GM12878 (cell line): ENCODE measurements at regions not wholly inside any gene's neighbourhood (a gene's known extent, or its start where the extent isn't known, plus 50 kb on each side); places are given as distances from the start of the nearest gene placed in this dataset.

ENCODE experiments used
- ATAC-seq: fragments of 200-7000 bp; cut with Tn5 transposase; 3 replicates; pipeline ENCODE4 v1.9.1; 2020; ENCODE audit warnings: mild to moderate bottlenecking, moderate library complexity
- BruUV-seq: library from RNA; stranded (reverse); fragments of 400-500 nt; replicated peaks from 2 replicates; lab custom pipeline; 2021; lab: Mats Ljungman, UMichigan
- CTCF ChIA-PET: fragments of 300-600 bp; sonication (Branson Sonifier 250); formaldehyde crosslinking; extraction: SDS; loops from one replicate; lab custom pipeline; 2021; ENCODE audit warnings: inconsistent platforms; lab: Yijun Ruan, JAX
- POLR2A ChIA-PET: fragments of 350-600 bp; formaldehyde crosslinking; extraction: SDS; loops from one replicate; lab custom pipeline; 2021; ENCODE audit warnings: inconsistent platforms; lab: Charles Lee
- RAD21 ChIA-PET: fragments of 300-600 bp; sonication (Branson Sonifier 250); formaldehyde crosslinking; loops from one replicate; lab custom pipeline; 2023; ENCODE audit warnings: antibody characterized with exemption; ENCODE audit not compliant: unreplicated experiment; lab: Charles Lee
- SMC1A ChIA-PET: fragments of 300-600 bp; sonication (Branson Sonifier 250); formaldehyde crosslinking; loops from one replicate; lab custom pipeline; 2023; ENCODE audit not compliant: unreplicated experiment, uncharacterized antibody; lab: Charles Lee
- DNase-seq: peaks from one replicate; pipeline ENCODE4 v3.0.0-alpha.2; 2011; ENCODE audit warnings: low read depth, low spot score
- FAIRE-seq: peaks from 3 replicates; lab custom pipeline; 2011; peaks lifted over from hg19 to GRCh38; lab: Jason Lieb, UNC
- H2AFZ ChIP-seq: 2 replicates; pipeline ENCODE4 v1.6.0; 2011; ENCODE audit warnings: low read depth, low read length, control low read depth; ENCODE audit not compliant: control insufficient read depth
- H3K27ac ChIP-seq: 2 replicates; pipeline ENCODE4 v1.5.1; 2011; ENCODE audit warnings: control low read depth; ENCODE audit not compliant: control insufficient read depth, insufficient read depth
- H3K27me3 ChIP-seq, 2 experiments: replicated peaks in 1 of 2; 2 replicates each; pipeline versions ENCODE4 v1.6.0 to v1.6.1; 2011; ENCODE audit warnings: low read length in 1 of 2; ENCODE audit not compliant: control insufficient read depth in 2 of 2, insufficient read depth in 2 of 2
- H3K36me3 ChIP-seq, 2 experiments: 2 replicates each; pipeline ENCODE4 v1.5.1; 2011; ENCODE audit warnings: low read length in 1 of 2; ENCODE audit not compliant: control insufficient read depth in 2 of 2, insufficient read depth in 2 of 2
- H3K4me1 ChIP-seq: 2 replicates; pipeline ENCODE4 v1.6.1; 2011; ENCODE audit warnings: mild to moderate bottlenecking, low read length, moderate library complexity, mixed read lengths; ENCODE audit not compliant: control insufficient read depth, insufficient read depth
- H3K4me2 ChIP-seq: 2 replicates; pipeline ENCODE4 v1.6.0; 2011; ENCODE audit warnings: control low read depth; ENCODE audit not compliant: control insufficient read depth, insufficient read depth
- H3K4me3 ChIP-seq: fragments of 200-600 bp; sonication (generic); 2 replicates; pipeline ENCODE4 v1.5.1; 2016
- H3K79me2 ChIP-seq: 2 replicates; pipeline ENCODE4 v1.6.0; 2011; ENCODE audit warnings: low read length; ENCODE audit not compliant: control insufficient read depth, insufficient read depth
- H3K9ac ChIP-seq: 2 replicates; pipeline ENCODE4 v1.8.0; 2011; ENCODE audit warnings: low read length, control low read depth, mixed read lengths; ENCODE audit not compliant: control insufficient read depth, insufficient read depth
- H3K9me3 ChIP-seq: replicated peaks from 3 replicates; pipeline ENCODE4 v1.5.1; 2011; ENCODE audit warnings: mild to moderate bottlenecking, low read length; ENCODE audit not compliant: control insufficient read depth, insufficient read depth
- H4K20me1 ChIP-seq: 2 replicates; pipeline ENCODE4 v1.6.0; 2011; ENCODE audit not compliant: control insufficient read depth, insufficient read depth
- CHD2 ChIP-seq: IDR thresholded peaks from 2 replicates; pipeline ENCODE4 v1.6.1; 2011; ENCODE audit warnings: low read depth, low read length, improper control_type of control experiment, borderline replicate concordance
- CREB1 ChIP-seq: IDR thresholded peaks from 2 replicates; pipeline ENCODE4 v1.6.1; 2012; ENCODE audit warnings: low read depth, mild to moderate bottlenecking, inconsistent platforms
- E2F4 ChIP-seq: IDR thresholded peaks from 2 replicates; pipeline ENCODE4 v1.6.1; 2012; ENCODE audit warnings: low read depth, low read length, improper control_type of control experiment
- EZH2 ChIP-seq: IDR thresholded peaks from 2 replicates; pipeline ENCODE4 v1.6.1; 2012; ENCODE audit warnings: low read depth, mild to moderate bottlenecking, control low read depth, inconsistent platforms, low read length, borderline replicate concordance; ENCODE audit not compliant: control insufficient read depth
- HCFC1 ChIP-seq: fragments of 150-350 bp; IDR thresholded peaks from 2 replicates; pipeline ENCODE4 v1.6.1; 2014; ENCODE audit warnings: low read length
- MEF2A ChIP-seq: IDR thresholded peaks from 2 replicates; pipeline ENCODE4 v1.6.1; 2011; ENCODE audit warnings: low read depth, mild to moderate bottlenecking, low read length, moderate library complexity; ENCODE audit not compliant: insufficient read depth
- MYB ChIP-seq: fragments of 150-350 bp; IDR thresholded peaks from 2 replicates; pipeline ENCODE4 v1.6.1; 2014; ENCODE audit warnings: mild to moderate bottlenecking, low read depth, low read length, borderline replicate concordance
- NFIC ChIP-seq: IDR thresholded peaks from 2 replicates; pipeline ENCODE4 v1.6.1; 2012; ENCODE audit warnings: low read depth, mild to moderate bottlenecking, inconsistent platforms, low read length, moderate library complexity
- NFXL1 ChIP-seq: fragments of 450-650 bp; IDR thresholded peaks from 2 replicates; pipeline ENCODE4 v1.6.1; 2017; ENCODE audit warnings: antibody characterized with exemption, mild to moderate bottlenecking, borderline replicate concordance
- POLR2AphosphoS2 ChIP-seq: IDR thresholded peaks from 2 replicates; pipeline ENCODE4 v1.6.1; 2011; ENCODE audit warnings: low read depth, mild to moderate bottlenecking, low read length, improper control_type of control experiment, moderate library complexity
- RAD21 ChIP-seq: IDR thresholded peaks from 2 replicates; pipeline ENCODE4 v1.6.1; 2011; ENCODE audit warnings: mild to moderate bottlenecking, low read depth, low read length, moderate library complexity; ENCODE audit not compliant: insufficient read depth
- RELA ChIP-seq: fragments of 450-650 bp; IDR thresholded peaks from 2 replicates; pipeline ENCODE4 v1.8.0; 2014; ENCODE audit warnings: borderline replicate concordance; ENCODE audit not compliant: partially characterized antibody
- TBL1XR1 ChIP-seq: IDR thresholded peaks from 2 replicates; pipeline ENCODE4 v1.6.1; 2012; ENCODE audit warnings: low read depth, low read length, improper control_type of control experiment
- WRNIP1 ChIP-seq: IDR thresholded peaks from 2 replicates; pipeline ENCODE4 v1.6.1; 2011; ENCODE audit warnings: low read depth, low read length, improper control_type of control experiment, borderline replicate concordance
- ZBED1 ChIP-seq: IDR thresholded peaks from 2 replicates; pipeline ENCODE4 v1.6.1; 2016; ENCODE audit warnings: borderline replicate concordance
- WGBS: methylation state at CpG from one replicate; pipeline ENCODE4 v1.1.6; 2016; ENCODE audit warnings: low lambda C conversion rate; ENCODE audit not compliant: insufficient replicate concordance, insufficient coverage; ENCODE audit errors: missing lambda C conversion rate; 5-methylcytosine and 5-hydroxymethylcytosine counted together
- in situ Hi-C: fragments of 300-500 bp; cut with MboI; formaldehyde crosslinking; loops from 9 replicates; pipeline ENCODE4 v1.14.3; 2018; ENCODE audit warnings: mixed read lengths
- intact Hi-C: fragments of 100-400 bp; cut with micrococcal nuclease; formaldehyde crosslinking; loops from one replicate; pipeline ENCODE4 v1.14.2; 2022; ENCODE audit not compliant: unreplicated experiment

GRCh38 chr5:27494887-27495286, 456.5 kb upstream of the CDH9 start:
- H3K79me2 ChIP-seq: no peaks in the 10 kb centered on the region
- POLR2A ChIA-PET: no interaction called here
- ATAC-seq: no peak
- H3K27me3 ChIP-seq: no peaks in the 10 kb centered on the region
- FAIRE-seq: no peak
- no peaks in the 10 kb centered on the region for H3K4me1 ChIP-seq
- DNase-seq: no peak
- H3K9me3 ChIP-seq: no peaks in the 10 kb centered on the region
- no peak overlapping the region for H3K4me2 ChIP-seq
- CTCF ChIA-PET: no interaction called here
- intact Hi-C loops: no loop called here
- no peak overlapping the region for H3K4me3 ChIP-seq
- no TSS peak for BruUV-seq
- no peak overlapping the region for H3K9ac ChIP-seq
- TF ChIP-seq HCFC1: no peak
- TF ChIP-seq CHD2: no peak
- no peak for TF ChIP-seq NFXL1
- no peak for TF ChIP-seq POLR2AphosphoS2
- TF ChIP-seq NFIC: no peak
- TF ChIP-seq CREB1: no peak
- no peak for TF ChIP-seq WRNIP1
- no peak for TF ChIP-seq MEF2A
- no peak for TF ChIP-seq EZH2
- no peak for TF ChIP-seq RAD21
- no peak for TF ChIP-seq ZBED1
- TF ChIP-seq E2F4: no peak
- no peak for TF ChIP-seq MYB
- TF ChIP-seq TBL1XR1: no peak
- no peak for TF ChIP-seq RELA
- SMC1A ChIA-PET: interaction anchor here (1.0 kb wide), 1 partner anchor 15 kb away, joined by 3 read pairs; no protein-coding TSS in a partner anchor
- 13% methylated on average over 2 of the region's 2 CpGs for WGBS
- no peaks in the 10 kb centered on the region for H3K36me3 ChIP-seq
- in situ Hi-C loops: no loop called here
- RAD21 ChIA-PET: no interaction called here
- no peak overlapping the region for H3K27ac ChIP-seq
- H2AFZ ChIP-seq: no peak overlapping the region
- H4K20me1 ChIP-seq: no peaks in the 10 kb centered on the region
